Ascending aorta (tissue), 2 donors: ENCODE measurements at regions not wholly inside any gene's neighbourhood (a gene's known extent, or its start where the extent isn't known, plus 50 kb on each side); places are given as distances from the start of the nearest gene placed in this dataset.

ENCODE experiments used
- DNase-seq, 2 donors: peaks; one replicate each; pipeline ENCODE4 v3.0.0-alpha.2; 2019; ENCODE audit warnings: low spot score in 2 of 2
- H3K27ac ChIP-seq, 2 donors: fragments of 200-600 bp; sonication (generic); one replicate each; pipeline ENCODE4 v1.5.1; 2016 to 2017; ENCODE audit warnings: mild to moderate bottlenecking in 1 of 2
- H3K27me3 ChIP-seq: fragments of 200-600 bp; sonication (generic); one replicate; pipeline ENCODE4 v1.5.1; 2017
- H3K36me3 ChIP-seq, 2 donors: fragments of 200-600 bp; sonication (generic); one replicate each; pipeline ENCODE4 v1.5.1; 2016
- H3K4me1 ChIP-seq, 2 donors: fragments of 200-600 bp; sonication (generic); one replicate each; pipeline ENCODE4 v1.5.1; 2016 to 2017; ENCODE audit warnings: mild to moderate bottlenecking in 1 of 2
- H3K4me3 ChIP-seq, 2 donors: fragments of 200-600 bp; sonication (generic); one replicate each; pipeline ENCODE4 v1.5.1; 2016 to 2017; ENCODE audit warnings: mild to moderate bottlenecking in 1 of 2
- H3K9me3 ChIP-seq, 2 donors: fragments of 200-600 bp; sonication (generic); one replicate each; pipeline ENCODE4 v1.5.1; 2016
- CTCF ChIP-seq, 3 experiments: fragments of 200-600 bp in 2 of 3; fragments of 450-650 bp in 1 of 3; sonication (generic) in 2 of 3; IDR thresholded peaks; one replicate each; pipeline ENCODE4 v1.5.1; 2016 to 2019; ENCODE audit warnings: antibody characterized with exemption in 3 of 3, mild to moderate bottlenecking in 1 of 3, moderate library complexity in 1 of 3
- intact Hi-C: fragments of 100-400 bp; cut with DNase I; formaldehyde crosslinking; loops from one replicate; pipeline ENCODE4 v1.15.1; 2023

- no peak for DNase-seq
- no peak overlapping the region for H3K27ac ChIP-seq
- no peak for TF ChIP-seq CTCF (IDR thresholded peaks at IDR 0.05)
- H3K4me3 ChIP-seq, result no peak overlapping the region
- no peaks in the 10 kb centered on the region for H3K27me3 ChIP-seq
- intact Hi-C loops, result no loop called here
- no peaks in the 10 kb centered on the region for H3K36me3 ChIP-seq
- no peaks in the 10 kb centered on the region for H3K4me1 ChIP-seq
- H3K9me3 ChIP-seq, result peaks cover 0 to 6% of the 10 kb centered on the region in 2 donors
Observed at GRCh38 chr21:35871906-35872305, 188.4 kb downstream of the SETD4 start.

- no peak overlapping the region for H3K27ac ChIP-seq
- no peak for DNase-seq
- H3K9me3 ChIP-seq, result peaks cover 0 to 6% of the 10 kb centered on the region in 2 donors
- no peaks in the 10 kb centered on the region for H3K27me3 ChIP-seq
- no peaks in the 10 kb centered on the region for H3K4me1 ChIP-seq
- intact Hi-C loops, result no loop called here
- no peak for TF ChIP-seq CTCF (IDR thresholded peaks at IDR 0.05)
- H3K36me3 ChIP-seq, result no peaks in the 10 kb centered on the region
- H3K4me3 ChIP-seq, result no peak overlapping the region
Observed at GRCh38 chr21:35868869-35869223, 191.5 kb downstream of the SETD4 start.

- Histone ChIP-seq H3K4me1 (no peaks in the 10 kb centered on the region), H3K4me3 (no peak overlapping the region)
Observed at GRCh38 chr21:35868005-35868868, 192.1 kb downstream of the SETD4 start.

GRCh38 chr21:35864039-35864438, 196.3 kb downstream of the SETD4 start:
- Histone ChIP-seq H3K4me3 (no peak overlapping the region), H3K27ac (no peak overlapping the region), H3K27me3 (no peaks in the 10 kb centered on the region), H3K36me3 (no peaks in the 10 kb centered on the region), H3K4me1 (no peaks in the 10 kb centered on the region), H3K9me3 (peaks cover 0 to 5% of the 10 kb centered on the region in 2 donors)
- DNase-seq, result no peak
- intact Hi-C loops, result no loop called here
- no peak for TF ChIP-seq CTCF (IDR thresholded peaks at IDR 0.05)

More at GRCh38 chr21:35868005-35868868, 192.1 kb downstream of the SETD4 start:
- Histone ChIP-seq H3K36me3 (no peaks in the 10 kb centered on the region), H3K27ac (no peak overlapping the region), H3K9me3 (peaks cover 0 to 6% of the 10 kb centered on the region in 2 donors), H3K27me3 (no peaks in the 10 kb centered on the region)
- intact Hi-C loops, result no loop called here
- no peak for DNase-seq
- no peak for TF ChIP-seq CTCF (IDR thresholded peaks at IDR 0.05)

- H3K27ac ChIP-seq, result no peak overlapping the region
- intact Hi-C loops, result no loop called here
- TF ChIP-seq CTCF (IDR thresholded peaks at IDR 0.05), result no peak
Observed at GRCh38 chr21:35862969-35863368, 197.4 kb downstream of the SETD4 start.

More at GRCh38 chr21:35862969-35863368, 197.4 kb downstream of the SETD4 start:
- no peak overlapping the region for H3K4me3 ChIP-seq
- H3K9me3 ChIP-seq, result no peaks in the 10 kb centered on the region
- DNase-seq, result no peak
- no peaks in the 10 kb centered on the region for H3K27me3 ChIP-seq
- H3K4me1 ChIP-seq, result no peaks in the 10 kb centered on the region
- no peaks in the 10 kb centered on the region for H3K36me3 ChIP-seq
